ENCODE measurements at regions not wholly inside any gene's neighbourhood (a gene's known extent, or its start where the extent isn't known, plus 50 kb on each side); places are given as distances from the start of the nearest gene placed in this dataset.

GRCh38 chr13:85719749-85720148, 79.5 kb downstream of the SLITRK6 start:
- H3K4me3 Mint-ChIP-seq: no peak overlapping the region
- no peak overlapping the region for H3K27ac Mint-ChIP-seq
- no peaks in the 10 kb centered on the region for H3K27me3 ChIP-seq (ENCODE audit: insufficient read depth, low read length, poor library complexity, severe bottlenecking)
- H3K36me3 Mint-ChIP-seq: no peaks in the 10 kb centered on the region
- peaks cover 0 to 17% (median 0%) of the 10 kb centered on the region in 5 donors for H3K9me3 Mint-ChIP-seq
- ChIA-PET POLR2A (no interaction called here), CTCF (no interaction called here)
- no peaks in the 10 kb centered on the region for H3K36me3 ChIP-seq (ENCODE audit: insufficient read depth, low read length)
- no peak overlapping the region for H3K4me3 ChIP-seq (ENCODE audit: low read length)
- no peaks in the 10 kb centered on the region for H3K4me1 Mint-ChIP-seq
- no peak overlapping the region for H3K27ac ChIP-seq (ENCODE audit: low read depth, low read length)
- no peaks in the 10 kb centered on the region for H3K27me3 Mint-ChIP-seq
- no peaks in the 10 kb centered on the region for H3K4me1 ChIP-seq (ENCODE audit: insufficient read depth, low read length)
- H3K9me3 ChIP-seq (ENCODE audit: low read length): no peaks in the 10 kb centered on the region
- DNase-seq: no peak

GRCh38 chr13:85717921-85718320, 81.3 kb downstream of the SLITRK6 start:
- Mint-ChIP-seq H3K4me1 (no peaks in the 10 kb centered on the region), H3K27me3 (no peaks in the 10 kb centered on the region), H3K4me3 (no peak overlapping the region), H3K36me3 (no peaks in the 10 kb centered on the region), H3K27ac (no peak overlapping the region), H3K9me3 (peaks cover 0 to 10% (median 3%) of the 10 kb centered on the region in 5 donors)
- no peak overlapping the region for H3K4me3 ChIP-seq (ENCODE audit: low read length)
- no peaks in the 10 kb centered on the region for H3K36me3 ChIP-seq (ENCODE audit: insufficient read depth, low read length)
- H3K27ac ChIP-seq (ENCODE audit: low read depth, low read length): no peak overlapping the region
- ChIA-PET POLR2A (no interaction called here), CTCF (no interaction called here)
- DNase-seq: no peak
- no peaks in the 10 kb centered on the region for H3K4me1 ChIP-seq (ENCODE audit: insufficient read depth, low read length)
- H3K9me3 ChIP-seq (ENCODE audit: low read length): no peaks in the 10 kb centered on the region
- no peaks in the 10 kb centered on the region for H3K27me3 ChIP-seq (ENCODE audit: insufficient read depth, low read length, poor library complexity, severe bottlenecking)

GRCh38 chr13:85710545-85710944, 88.7 kb downstream of the SLITRK6 start:
- no peak for DNase-seq
- Mint-ChIP-seq H3K4me3 (no peak overlapping the region), H3K4me1 (no peaks in the 10 kb centered on the region), H3K36me3 (no peaks in the 10 kb centered on the region), H3K9me3 (peaks cover 0 to 22% (median 7%) of the 10 kb centered on the region in 5 donors), H3K27ac (no peak overlapping the region), H3K27me3 (no peaks in the 10 kb centered on the region)
- no peak overlapping the region for H3K4me3 ChIP-seq (ENCODE audit: low read length)
- ChIA-PET POLR2A (no interaction called here), CTCF (no interaction called here)
- H3K4me1 ChIP-seq (ENCODE audit: insufficient read depth, low read length): no peaks in the 10 kb centered on the region
- H3K9me3 ChIP-seq (ENCODE audit: low read length): no peaks in the 10 kb centered on the region
- H3K27ac ChIP-seq (ENCODE audit: low read depth, low read length): no peak overlapping the region
- H3K27me3 ChIP-seq (ENCODE audit: insufficient read depth, low read length, poor library complexity, severe bottlenecking): no peaks in the 10 kb centered on the region
- H3K36me3 ChIP-seq (ENCODE audit: insufficient read depth, low read length): no peaks in the 10 kb centered on the region

- Mint-ChIP-seq H3K27me3 (no peaks in the 10 kb centered on the region), H3K4me3 (no peak overlapping the region)
These were observed 89.5 kb downstream of the SLITRK6 start for GRCh38 chr13:85709721-85710120.

GRCh38 chr13:85709072-85709471, 90.1 kb downstream of the SLITRK6 start:
- CTCF ChIA-PET: no interaction called here

More at GRCh38 chr13:85709721-85710120, 89.5 kb downstream of the SLITRK6 start:
- no peak overlapping the region for H3K27ac Mint-ChIP-seq
- H3K9me3 Mint-ChIP-seq: peaks cover 0 to 22% (median 7%) of the 10 kb centered on the region in 5 donors
- H3K4me1 Mint-ChIP-seq: no peaks in the 10 kb centered on the region
- no peaks in the 10 kb centered on the region for H3K9me3 ChIP-seq (ENCODE audit: low read length)
- POLR2A ChIA-PET: no interaction called here
- no peaks in the 10 kb centered on the region for H3K36me3 Mint-ChIP-seq
- no peaks in the 10 kb centered on the region for H3K36me3 ChIP-seq (ENCODE audit: insufficient read depth, low read length)
- H3K4me3 ChIP-seq (ENCODE audit: low read length): no peak overlapping the region
- CTCF ChIA-PET: no interaction called here
- no peak for DNase-seq
- no peaks in the 10 kb centered on the region for H3K4me1 ChIP-seq (ENCODE audit: insufficient read depth, low read length)
- H3K27ac ChIP-seq (ENCODE audit: low read depth, low read length): no peak overlapping the region
- no peaks in the 10 kb centered on the region for H3K27me3 ChIP-seq (ENCODE audit: insufficient read depth, low read length, poor library complexity, severe bottlenecking)

GRCh38 chr13:85700906-85701305, 98.3 kb downstream of the SLITRK6 start:
- ChIA-PET CTCF (no interaction called here), POLR2A (no interaction called here)
- H3K9me3 ChIP-seq (ENCODE audit: low read length): no peaks in the 10 kb centered on the region
- Mint-ChIP-seq H3K27me3 (peaks cover 0 to 2% of the 10 kb centered on the region in 2 donors), H3K9me3 (peaks cover 6 to 29% (median 15%) of the 10 kb centered on the region in 5 donors), H3K4me3 (no peak overlapping the region), H3K27ac (no peak overlapping the region), H3K36me3 (no peaks in the 10 kb centered on the region), H3K4me1 (no peaks in the 10 kb centered on the region)
- H3K27me3 ChIP-seq (ENCODE audit: insufficient read depth, low read length, poor library complexity, severe bottlenecking): no peaks in the 10 kb centered on the region
- H3K36me3 ChIP-seq (ENCODE audit: insufficient read depth, low read length): no peaks in the 10 kb centered on the region
- no peak overlapping the region for H3K4me3 ChIP-seq (ENCODE audit: low read length)
- DNase-seq: no peak
- no peaks in the 10 kb centered on the region for H3K4me1 ChIP-seq (ENCODE audit: insufficient read depth, low read length)
- H3K27ac ChIP-seq (ENCODE audit: low read depth, low read length): no peak overlapping the region

More at GRCh38 chr13:85709072-85709471, 90.1 kb downstream of the SLITRK6 start:
- no peaks in the 10 kb centered on the region for H3K36me3 Mint-ChIP-seq
- DNase-seq: no peak
- no peaks in the 10 kb centered on the region for H3K27me3 ChIP-seq (ENCODE audit: insufficient read depth, low read length, poor library complexity, severe bottlenecking)
- no peaks in the 10 kb centered on the region for H3K27me3 Mint-ChIP-seq
- POLR2A ChIA-PET: no interaction called here
- no peaks in the 10 kb centered on the region for H3K4me1 Mint-ChIP-seq
- no peak overlapping the region for H3K27ac Mint-ChIP-seq
- H3K9me3 Mint-ChIP-seq: peaks cover 0 to 22% (median 9%) of the 10 kb centered on the region in 5 donors
- no peak overlapping the region for H3K27ac ChIP-seq (ENCODE audit: low read depth, low read length)
- no peaks in the 10 kb centered on the region for H3K4me1 ChIP-seq (ENCODE audit: insufficient read depth, low read length)
- no peak overlapping the region for H3K4me3 ChIP-seq (ENCODE audit: low read length)
- H3K4me3 Mint-ChIP-seq: no peak overlapping the region
- H3K36me3 ChIP-seq (ENCODE audit: insufficient read depth, low read length): no peaks in the 10 kb centered on the region
- no peaks in the 10 kb centered on the region for H3K9me3 ChIP-seq (ENCODE audit: low read length)

- no peaks in the 10 kb centered on the region for H3K4me1 ChIP-seq (ENCODE audit: insufficient read depth, low read length)
- H3K4me3 ChIP-seq (ENCODE audit: low read length): no peak overlapping the region
- no peak overlapping the region for H3K27ac ChIP-seq (ENCODE audit: low read depth, low read length)
- no peak overlapping the region for H3K4me3 Mint-ChIP-seq
- H3K27me3 ChIP-seq (ENCODE audit: insufficient read depth, low read length, poor library complexity, severe bottlenecking): no peaks in the 10 kb centered on the region
- no peaks in the 10 kb centered on the region for H3K9me3 ChIP-seq (ENCODE audit: low read length)
- H3K9me3 Mint-ChIP-seq: peaks cover 6 to 27% (median 15%) of the 10 kb centered on the region in 5 donors
- H3K36me3 Mint-ChIP-seq: no peaks in the 10 kb centered on the region
- DNase-seq: no peak
- H3K4me1 Mint-ChIP-seq: no peaks in the 10 kb centered on the region
- ChIA-PET POLR2A (no interaction called here), CTCF (no interaction called here)
- no peaks in the 10 kb centered on the region for H3K36me3 ChIP-seq (ENCODE audit: insufficient read depth, low read length)
- no peak overlapping the region for H3K27ac Mint-ChIP-seq
- H3K27me3 Mint-ChIP-seq: peaks cover 0 to 2% of the 10 kb centered on the region in 2 donors
These were observed 101.0 kb downstream of the SLITRK6 start for GRCh38 chr13:85698256-85698655.

GRCh38 chr13:85694992-85695391, 104.2 kb downstream of the SLITRK6 start:
- no peak overlapping the region for H3K4me3 ChIP-seq (ENCODE audit: low read length)
- POLR2A ChIA-PET: no interaction called here

More at GRCh38 chr13:85694992-85695391, 104.2 kb downstream of the SLITRK6 start:
- no peaks in the 10 kb centered on the region for H3K27me3 Mint-ChIP-seq
- H3K9me3 ChIP-seq (ENCODE audit: low read length): no peaks in the 10 kb centered on the region
- H3K27ac ChIP-seq (ENCODE audit: low read depth, low read length): no peak overlapping the region
- no peak overlapping the region for H3K27ac Mint-ChIP-seq
- H3K4me1 Mint-ChIP-seq: no peaks in the 10 kb centered on the region
- no peaks in the 10 kb centered on the region for H3K27me3 ChIP-seq (ENCODE audit: insufficient read depth, low read length, poor library complexity, severe bottlenecking)
- no peaks in the 10 kb centered on the region for H3K4me1 ChIP-seq (ENCODE audit: insufficient read depth, low read length)
- DNase-seq: no peak
- H3K4me3 Mint-ChIP-seq: no peak overlapping the region
- CTCF ChIA-PET: no interaction called here
- H3K36me3 Mint-ChIP-seq: no peaks in the 10 kb centered on the region
- peaks cover 5 to 18% (median 10%) of the 10 kb centered on the region in 5 donors for H3K9me3 Mint-ChIP-seq
- H3K36me3 ChIP-seq (ENCODE audit: insufficient read depth, low read length): no peaks in the 10 kb centered on the region
